Activated CD8-positive, alpha-beta T cell treated with anti-CD3 and anti-CD28 coated beads for 36 hours (primary cell): ENCODE measurements at regions not wholly inside any gene's neighbourhood (a gene's known extent, or its start where the extent isn't known, plus 50 kb on each side); places are given as distances from the start of the nearest gene placed in this dataset.

ENCODE experiments used
- ATAC-seq: fragments of 200-7000 bp; cut with Tn5 transposase; one replicate; pipeline ENCODE4 v1.10.0; 2021; ENCODE audit warnings: mild to moderate bottlenecking, moderate library complexity
- CTCF ChIA-PET: fragments of 350-600 bp; sonication (Branson Sonifier 250); formaldehyde crosslinking; loops from one replicate; lab custom pipeline; 2021; ENCODE audit warnings: antibody characterized with exemption; lab: Charles Lee
- POLR2A ChIA-PET: fragments of 350-600 bp; sonication (Branson Sonifier 250); formaldehyde crosslinking; loops from one replicate; lab custom pipeline; 2021; ENCODE audit warnings: antibody characterized with exemption; lab: Charles Lee
- DNase-seq: peaks from one replicate; pipeline ENCODE4 v3.0.0-alpha.2; 2020
- H3K27ac Mint-ChIP-seq: one replicate; pipeline ENCODE4 v1.8.0; 2021; ENCODE audit warnings: mild to moderate bottlenecking, mixed read lengths
- H3K27me3 Mint-ChIP-seq: one replicate; pipeline ENCODE4 v1.8.0; 2021; ENCODE audit warnings: mixed read lengths
- H3K36me3 Mint-ChIP-seq: one replicate; pipeline ENCODE4 v1.8.0; 2021; ENCODE audit warnings: low read depth, mixed read lengths
- H3K4me1 Mint-ChIP-seq: one replicate; pipeline ENCODE4 v1.8.0; 2021; ENCODE audit warnings: low read depth, mixed read lengths
- H3K4me3 Mint-ChIP-seq: one replicate; pipeline ENCODE4 v1.8.0; 2021; ENCODE audit warnings: mild to moderate bottlenecking, moderate library complexity, mixed read lengths
- H3K9me3 Mint-ChIP-seq: one replicate; pipeline ENCODE4 v1.8.0; 2021; ENCODE audit warnings: mixed read lengths
- CTCF ChIP-seq: fragments of 200-600 bp; IDR thresholded peaks from one replicate; pipeline ENCODE4 v1.8.0; 2022; ENCODE audit warnings: antibody characterized with exemption, mild to moderate bottlenecking
- intact Hi-C: fragments of 100-400 bp; cut with micrococcal nuclease; formaldehyde crosslinking; loops from one replicate; pipeline ENCODE4 v1.10.0; 2022

DNA sequence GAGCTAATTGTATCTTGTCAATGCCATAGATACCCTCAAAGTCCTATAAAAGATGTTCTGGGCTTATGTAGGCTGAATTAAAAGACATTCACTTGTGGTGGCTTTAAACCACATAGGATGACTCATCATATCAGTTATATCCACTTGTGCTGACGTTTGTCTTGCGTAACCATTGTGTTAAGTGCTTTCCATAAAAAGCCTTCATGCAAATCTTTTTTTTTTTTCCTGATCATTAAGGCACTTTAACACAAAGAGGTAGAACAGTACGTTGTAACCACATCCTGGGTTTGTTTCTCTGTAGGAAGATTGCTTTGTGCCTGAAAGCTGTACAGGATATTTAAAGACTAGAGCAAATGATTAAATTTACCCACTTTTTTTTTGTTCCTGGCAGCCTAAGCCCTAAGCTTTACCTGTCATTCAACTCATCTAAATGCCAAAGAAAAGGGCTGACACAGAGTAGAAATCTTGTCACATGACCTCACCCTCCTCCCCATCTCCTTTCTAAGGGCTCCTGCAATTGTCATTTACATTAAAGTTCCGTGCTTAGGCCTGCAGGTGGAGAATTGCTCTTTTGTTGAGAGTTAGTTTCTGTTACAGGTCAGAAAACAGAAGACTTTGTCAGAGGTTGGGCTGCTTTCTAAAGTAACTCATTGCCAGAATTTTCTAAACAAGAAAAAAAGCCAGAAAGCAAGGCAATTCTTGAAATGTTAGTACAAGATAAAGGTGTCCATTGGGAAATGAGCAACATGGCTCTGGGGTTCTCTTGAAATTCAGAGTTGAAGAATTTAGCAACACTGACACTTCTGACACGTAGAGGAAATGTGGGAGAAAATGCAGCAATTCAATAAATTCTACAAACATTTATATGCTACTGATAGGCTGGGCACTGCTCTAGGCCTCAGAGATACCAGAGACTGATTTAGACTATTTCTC is 555.6 kb downstream of the PPARGC1A start:
- Mint-ChIP-seq H3K9me3 (peaks cover 3% of the 10 kb centered on the region), H3K4me1 (peaks cover 33% of the 10 kb centered on the region), H3K36me3 (no peaks in the 10 kb centered on the region), H3K4me3 (no peak overlapping the region), H3K27ac (peak overlapping the region; percentile 83), H3K27me3 (no peaks in the 10 kb centered on the region)
- POLR2A ChIA-PET: interaction anchor here (1.1 kb wide), 1 partner anchor 11 kb away, joined by 3 read pairs; no protein-coding TSS in a partner anchor
- CTCF ChIA-PET: no interaction called here
- intact Hi-C loops: no loop called here
- no peak for TF ChIP-seq CTCF
- DNase-seq (peak; percentile 52), ATAC-seq (peak; percentile 90)

GRCh38 chr4:23333556-23333945 is 556.3 kb downstream of the PPARGC1A start:
- Mint-ChIP-seq H3K4me3 (no peak overlapping the region), H3K27me3 (no peaks in the 10 kb centered on the region), H3K4me1 (peaks cover 33% of the 10 kb centered on the region), H3K36me3 (no peaks in the 10 kb centered on the region), H3K27ac (peak overlapping the region; percentile 83), H3K9me3 (peaks cover 3% of the 10 kb centered on the region)
- intact Hi-C loops: no loop called here
- DNase-seq (peak; percentile 31), ATAC-seq (peak; percentile 64)
- POLR2A ChIA-PET: interaction anchor here (1.1 kb wide), 1 partner anchor 10 kb away, joined by 3 read pairs; no protein-coding TSS in a partner anchor
- TF ChIP-seq CTCF: no peak
- CTCF ChIA-PET: no interaction called here

DNA sequence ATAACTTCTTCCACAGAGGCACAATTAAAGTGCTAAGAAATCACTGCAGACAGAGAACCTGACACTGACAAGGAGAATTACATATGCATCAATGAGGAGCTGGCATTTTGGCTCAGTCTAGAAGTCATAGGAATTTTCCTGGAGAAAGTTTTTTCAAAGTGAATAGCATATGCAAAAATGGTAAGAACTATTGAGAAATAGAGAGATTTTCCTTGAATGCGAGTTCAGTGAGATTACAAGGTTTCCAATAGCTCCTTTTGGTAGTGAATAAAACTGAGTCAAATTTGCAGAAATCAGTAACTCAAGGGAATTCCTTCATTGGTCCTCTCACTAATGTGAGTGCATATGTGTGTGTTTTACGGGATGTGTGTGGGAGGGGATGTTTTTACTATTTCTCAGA is 557.5 kb downstream of the PPARGC1A start:
- H3K4me3 Mint-ChIP-seq: no peak overlapping the region
- TF ChIP-seq CTCF: no peak
- ATAC-seq (no peak), DNase-seq (no peak)
- POLR2A ChIA-PET: no interaction called here
- H3K27ac Mint-ChIP-seq: peak overlapping the region; percentile 21
- CTCF ChIA-PET: no interaction called here
- peaks cover 35% of the 10 kb centered on the region for H3K4me1 Mint-ChIP-seq
- H3K36me3 Mint-ChIP-seq: no peaks in the 10 kb centered on the region
- intact Hi-C loops: no loop called here
- no peaks in the 10 kb centered on the region for H3K27me3 Mint-ChIP-seq
- H3K9me3 Mint-ChIP-seq: peaks cover 3% of the 10 kb centered on the region

- Mint-ChIP-seq H3K4me3 (no peak overlapping the region), H3K9me3 (peaks cover 1% of the 10 kb centered on the region), H3K27me3 (no peaks in the 10 kb centered on the region), H3K27ac (no peak overlapping the region), H3K36me3 (no peaks in the 10 kb centered on the region), H3K4me1 (peaks cover 7% of the 10 kb centered on the region)
- ATAC-seq: no peak
- DNase-seq: no peak
- intact Hi-C loops: no loop called here
- CTCF ChIA-PET: no interaction called here
- POLR2A ChIA-PET: no interaction called here
- no peak for TF ChIP-seq CTCF
These were observed 562.7 kb downstream of the PPARGC1A start for GRCh38 chr4:23327120-23327519.

- DNase-seq (no peak), ATAC-seq (no peak)
- intact Hi-C loops: no loop called here
- Mint-ChIP-seq H3K9me3 (no peaks in the 10 kb centered on the region), H3K36me3 (no peaks in the 10 kb centered on the region), H3K27ac (no peak overlapping the region), H3K4me1 (peaks cover 7% of the 10 kb centered on the region), H3K27me3 (no peaks in the 10 kb centered on the region), H3K4me3 (no peak overlapping the region)
- ChIA-PET CTCF (no interaction called here), POLR2A (interaction anchor here (1.1 kb wide), 1 partner anchor 10 kb away, joined by 3 read pairs; no protein-coding TSS in a partner anchor)
- TF ChIP-seq CTCF: no peak
These were observed 565.7 kb downstream of the PPARGC1A start for GRCh38 chr4:23324021-23324690.
